ENCODE measurements at regions not wholly inside any gene's neighbourhood (a gene's known extent, or its start where the extent isn't known, plus 50 kb on each side); places are given as distances from the start of the nearest gene placed in this dataset.

DNA sequence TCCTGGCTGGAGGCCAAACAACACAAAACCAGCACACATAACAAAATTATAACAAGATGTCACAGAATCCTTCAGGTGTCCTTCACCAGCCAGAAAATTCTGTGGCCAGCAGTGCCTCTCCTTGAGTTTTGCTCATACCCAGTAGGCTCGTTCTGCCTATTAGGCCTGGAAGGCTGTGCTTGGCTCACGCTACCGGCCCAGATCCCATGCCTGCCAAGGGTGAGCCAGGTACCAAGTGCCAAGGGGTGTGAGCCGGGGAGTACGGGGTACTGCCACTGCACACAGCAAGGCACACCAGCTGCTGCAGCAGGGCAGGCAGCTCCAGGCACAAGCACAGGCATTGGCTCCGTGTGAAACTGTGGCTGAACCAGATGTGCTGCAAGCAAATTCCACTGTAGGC is 1562.0 kb downstream of the REEP3 start:
- TF ChIP-seq POLR2A (IDR thresholded peaks at IDR 0.05; ENCODE audit: low read depth, low read length) (no peak), POLR2AphosphoS5 (IDR thresholded peaks at IDR 0.05; ENCODE audit: low read depth, low read length) (no peak)

Measured in GM12892 (cell line).